Activated CD4-positive, alpha-beta memory T cell treated with anti-CD3 and anti-CD28 coated beads, Interleukin-2, amount 10 ng/mL, durations not matched to agents 7 days and 5 days (primary cell): ENCODE measurements at regions not wholly inside any gene's neighbourhood (a gene's known extent, or its start where the extent isn't known, plus 50 kb on each side); places are given as distances from the start of the nearest gene placed in this dataset.

Experiments used
- CTCF ChIA-PET: fragments of 350-600 bp; sonication (Branson Sonifier 250); formaldehyde crosslinking; loops from one replicate; lab custom pipeline; 2021; ENCODE audit warnings: antibody characterized with exemption, inconsistent platforms; lab: Charles Lee
- POLR2A ChIA-PET: fragments of 350-600 bp; sonication (Branson Sonifier 250); formaldehyde crosslinking; loops from one replicate; lab custom pipeline; 2021; ENCODE audit warnings: antibody characterized with exemption; lab: Charles Lee
- DNase-seq: peaks from one replicate; pipeline ENCODE4 v3.0.0-alpha.2; 2020
- H3K27ac Mint-ChIP-seq: one replicate; pipeline ENCODE4 v1.8.0; 2021; ENCODE audit warnings: mild to moderate bottlenecking, mixed read lengths
- H3K27me3 Mint-ChIP-seq: one replicate; pipeline ENCODE4 v1.8.0; 2021; ENCODE audit warnings: mixed read lengths
- H3K36me3 Mint-ChIP-seq: one replicate; pipeline ENCODE4 v1.8.0; 2021; ENCODE audit warnings: low read depth, mixed read lengths
- H3K4me1 Mint-ChIP-seq: one replicate; pipeline ENCODE4 v1.8.0; 2021; ENCODE audit warnings: mixed read lengths
- H3K4me3 Mint-ChIP-seq: one replicate; pipeline ENCODE4 v1.8.0; 2021; ENCODE audit warnings: mild to moderate bottlenecking, mixed read lengths
- H3K9me3 Mint-ChIP-seq: one replicate; pipeline ENCODE4 v1.8.0; 2021; ENCODE audit warnings: mixed read lengths

GRCh38 chr4:152247271-152247975 lies 288.5 kb downstream of the FBXW7 start:
- no peaks in the 10 kb centered on the region for H3K9me3 Mint-ChIP-seq
- no peak overlapping the region for H3K27ac Mint-ChIP-seq
- no peak for DNase-seq
- H3K4me3 Mint-ChIP-seq, result no peak overlapping the region
- ChIA-PET CTCF (interaction anchor here (1.5 kb wide), 1 partner anchor 8 kb away, joined by 3 read pairs; no protein-coding TSS in a partner anchor), POLR2A (interaction anchor here (1.4 kb wide), 1 partner anchor 8 kb away, joined by 5 read pairs; no protein-coding TSS in a partner anchor)
- peaks cover 4% of the 10 kb centered on the region for H3K27me3 Mint-ChIP-seq
- H3K4me1 Mint-ChIP-seq, result peaks cover 20% of the 10 kb centered on the region
- peaks cover 2% of the 10 kb centered on the region for H3K36me3 Mint-ChIP-seq

- Mint-ChIP-seq H3K27me3 (peaks cover 4% of the 10 kb centered on the region), H3K4me1 (peaks cover 20% of the 10 kb centered on the region), H3K4me3 (peak overlapping the region; percentile 7), H3K9me3 (no peaks in the 10 kb centered on the region), H3K36me3 (peaks cover 2% of the 10 kb centered on the region), H3K27ac (peak overlapping the region; percentile 61)
- POLR2A ChIA-PET, result interaction anchor here (1.4 kb wide), 1 partner anchor 9 kb away, joined by 5 read pairs; no protein-coding TSS in a partner anchor
- CTCF ChIA-PET, result interaction anchor here (1.5 kb wide), 1 partner anchor 9 kb away, joined by 3 read pairs; no protein-coding TSS in a partner anchor
- peak; percentile 31 for DNase-seq
Measured at GRCh38 chr4:152246659-152247058, 289.2 kb downstream of the FBXW7 start.

- no peak for DNase-seq
- Mint-ChIP-seq H3K36me3 (no peaks in the 10 kb centered on the region), H3K27ac (no peak overlapping the region), H3K27me3 (peaks cover 2% of the 10 kb centered on the region), H3K4me3 (no peak overlapping the region), H3K9me3 (no peaks in the 10 kb centered on the region), H3K4me1 (peaks cover 20% of the 10 kb centered on the region)
- ChIA-PET POLR2A (no interaction called here), CTCF (no interaction called here)
Measured at GRCh38 chr4:152245680-152246079, 290.2 kb downstream of the FBXW7 start.

GRCh38 chr4:152244659-152245058 lies 291.2 kb downstream of the FBXW7 start:
- no peaks in the 10 kb centered on the region for H3K9me3 Mint-ChIP-seq
- CTCF ChIA-PET, result no interaction called here
- DNase-seq, result no peak
- peaks cover 20% of the 10 kb centered on the region for H3K4me1 Mint-ChIP-seq
- peaks cover 2% of the 10 kb centered on the region for H3K27me3 Mint-ChIP-seq
- no peaks in the 10 kb centered on the region for H3K36me3 Mint-ChIP-seq
- POLR2A ChIA-PET, result no interaction called here
- no peak overlapping the region for H3K4me3 Mint-ChIP-seq
- H3K27ac Mint-ChIP-seq, result no peak overlapping the region

- no peaks in the 10 kb centered on the region for H3K9me3 Mint-ChIP-seq
- ChIA-PET CTCF (no interaction called here), POLR2A (no interaction called here)
- peaks cover 2% of the 10 kb centered on the region for H3K27me3 Mint-ChIP-seq
- peaks cover 20% of the 10 kb centered on the region for H3K4me1 Mint-ChIP-seq
- no peaks in the 10 kb centered on the region for H3K36me3 Mint-ChIP-seq
- no peak for DNase-seq
- no peak overlapping the region for H3K4me3 Mint-ChIP-seq
- H3K27ac Mint-ChIP-seq, result no peak overlapping the region
Measured at GRCh38 chr4:152243896-152244595, 291.8 kb downstream of the FBXW7 start.

- DNase-seq, result no peak
- CTCF ChIA-PET, result no interaction called here
- H3K4me3 Mint-ChIP-seq, result no peak overlapping the region
Measured at GRCh38 chr4:152243206-152243605, 292.7 kb downstream of the FBXW7 start.

GRCh38 chr4:152240232-152240631 lies 295.7 kb downstream of the FBXW7 start:
- H3K9me3 Mint-ChIP-seq, result peaks cover 2% of the 10 kb centered on the region
- CTCF ChIA-PET, result no interaction called here
- H3K4me3 Mint-ChIP-seq, result no peak overlapping the region

More at GRCh38 chr4:152243206-152243605, 292.7 kb downstream of the FBXW7 start:
- peaks cover 20% of the 10 kb centered on the region for H3K4me1 Mint-ChIP-seq
- POLR2A ChIA-PET, result no interaction called here
- H3K27me3 Mint-ChIP-seq, result peaks cover 2% of the 10 kb centered on the region
- H3K9me3 Mint-ChIP-seq, result no peaks in the 10 kb centered on the region
- H3K36me3 Mint-ChIP-seq, result no peaks in the 10 kb centered on the region
- no peak overlapping the region for H3K27ac Mint-ChIP-seq

GRCh38 chr4:152239216-152239615 lies 296.7 kb downstream of the FBXW7 start:
- DNase-seq, result no peak
- no peak overlapping the region for H3K27ac Mint-ChIP-seq
- ChIA-PET POLR2A (no interaction called here), CTCF (no interaction called here)
- peaks cover 2% of the 10 kb centered on the region for H3K36me3 Mint-ChIP-seq
- no peak overlapping the region for H3K4me3 Mint-ChIP-seq
- peaks cover 3% of the 10 kb centered on the region for H3K27me3 Mint-ChIP-seq
- peaks cover 2% of the 10 kb centered on the region for H3K9me3 Mint-ChIP-seq
- H3K4me1 Mint-ChIP-seq, result peaks cover 5% of the 10 kb centered on the region

More at GRCh38 chr4:152240232-152240631, 295.7 kb downstream of the FBXW7 start:
- peaks cover 6% of the 10 kb centered on the region for H3K4me1 Mint-ChIP-seq
- peaks cover 2% of the 10 kb centered on the region for H3K36me3 Mint-ChIP-seq
- peaks cover 3% of the 10 kb centered on the region for H3K27me3 Mint-ChIP-seq
- POLR2A ChIA-PET, result no interaction called here
- no peak overlapping the region for H3K27ac Mint-ChIP-seq
- no peak for DNase-seq

- no peaks in the 10 kb centered on the region for H3K4me1 Mint-ChIP-seq
- ChIA-PET CTCF (no interaction called here), POLR2A (no interaction called here)
- H3K27ac Mint-ChIP-seq, result no peak overlapping the region
- H3K4me3 Mint-ChIP-seq, result no peak overlapping the region
- H3K36me3 Mint-ChIP-seq, result peaks cover 2% of the 10 kb centered on the region
- peaks cover 3% of the 10 kb centered on the region for H3K27me3 Mint-ChIP-seq
- DNase-seq, result no peak
- H3K9me3 Mint-ChIP-seq, result peaks cover 2% of the 10 kb centered on the region
Measured at GRCh38 chr4:152236519-152237056, 299.3 kb downstream of the FBXW7 start.

GRCh38 chr4:152235718-152236117 lies 300.2 kb downstream of the FBXW7 start:
- H3K9me3 Mint-ChIP-seq, result peaks cover 2% of the 10 kb centered on the region
- H3K36me3 Mint-ChIP-seq, result peaks cover 2% of the 10 kb centered on the region
- DNase-seq, result no peak
- no peaks in the 10 kb centered on the region for H3K4me1 Mint-ChIP-seq
- H3K27me3 Mint-ChIP-seq, result peaks cover 3% of the 10 kb centered on the region
- ChIA-PET CTCF (no interaction called here), POLR2A (no interaction called here)
- H3K4me3 Mint-ChIP-seq, result no peak overlapping the region
- H3K27ac Mint-ChIP-seq, result no peak overlapping the region

- Mint-ChIP-seq H3K9me3 (peaks cover 3% of the 10 kb centered on the region), H3K27ac (no peak overlapping the region), H3K4me3 (no peak overlapping the region), H3K27me3 (peaks cover 4% of the 10 kb centered on the region), H3K36me3 (peaks cover 2% of the 10 kb centered on the region), H3K4me1 (no peaks in the 10 kb centered on the region)
- ChIA-PET CTCF (no interaction called here), POLR2A (no interaction called here)
- DNase-seq, result no peak
Measured at GRCh38 chr4:152234571-152234970, 301.3 kb downstream of the FBXW7 start.

GRCh38 chr4:152232271-152232670 lies 303.6 kb downstream of the FBXW7 start:
- Mint-ChIP-seq H3K4me1 (no peaks in the 10 kb centered on the region), H3K27me3 (peaks cover 4% of the 10 kb centered on the region), H3K36me3 (peaks cover 2% of the 10 kb centered on the region), H3K4me3 (no peak overlapping the region), H3K9me3 (peaks cover 3% of the 10 kb centered on the region), H3K27ac (no peak overlapping the region)
- ChIA-PET POLR2A (no interaction called here), CTCF (no interaction called here)
- DNase-seq, result no peak

GRCh38 chr4:152229782-152230289 lies 306.1 kb downstream of the FBXW7 start:
- H3K4me3 Mint-ChIP-seq, result no peak overlapping the region
- POLR2A ChIA-PET, result no interaction called here
- H3K27ac Mint-ChIP-seq, result no peak overlapping the region
- H3K4me1 Mint-ChIP-seq, result no peaks in the 10 kb centered on the region
- no peaks in the 10 kb centered on the region for H3K36me3 Mint-ChIP-seq
- H3K27me3 Mint-ChIP-seq, result peaks cover 1% of the 10 kb centered on the region
- CTCF ChIA-PET, result no interaction called here
- no peak for DNase-seq
- H3K9me3 Mint-ChIP-seq, result peaks cover 2% of the 10 kb centered on the region
